Naive B cell (primary cell): ENCODE measurements at regions not wholly inside any gene's neighbourhood (a gene's known extent, or its start where the extent isn't known, plus 50 kb on each side); places are given as distances from the start of the nearest gene placed in this dataset.
"Not testable (repeated sequence)": the region's sequence is repeated elsewhere in the genome, so short reads cannot be mapped to it uniquely, and the experiment has no call there.

Experiments used
- ATAC-seq, 2 donors: fragments of 150-1000 bp; cut with Tn5 transposase; 2 replicates each; pipeline ENCODE4 v1.10.0; 2021; ENCODE audit warnings: low read depth in 2 of 2, mild to moderate bottlenecking in 2 of 2, moderate library complexity in 2 of 2
- DNase-seq: peaks from one replicate; pipeline ENCODE4 v3.0.0; 2022
- H3K27ac Mint-ChIP-seq, 6 donors: one replicate each; pipeline ENCODE4 v1.8.0; 2020 to 2022; ENCODE audit warnings: mild to moderate bottlenecking in 6 of 6, mixed read lengths in 6 of 6, moderate library complexity in 5 of 6, inconsistent platforms in 2 of 6
- H3K27me3 Mint-ChIP-seq, 3 donors: one replicate each; pipeline ENCODE4 v1.8.0; 2021 to 2022; ENCODE audit warnings: mixed read lengths in 3 of 3, mild to moderate bottlenecking in 1 of 3
- H3K36me3 Mint-ChIP-seq, 2 donors: one replicate each; pipeline ENCODE4 v1.8.0; 2020 to 2022; ENCODE audit warnings: mixed read lengths in 2 of 2, inconsistent platforms in 1 of 2, mild to moderate bottlenecking in 1 of 2
- H3K4me1 Mint-ChIP-seq, 3 donors: one replicate each; pipeline ENCODE4 v1.8.0; 2020 to 2022; ENCODE audit warnings: mixed read lengths in 3 of 3, inconsistent platforms in 1 of 3, mild to moderate bottlenecking in 1 of 3, moderate library complexity in 1 of 3
- H3K4me3 Mint-ChIP-seq, 8 donors: one replicate each; pipeline ENCODE4 v1.8.0; 2020 to 2022; ENCODE audit warnings: mild to moderate bottlenecking in 8 of 8, mixed read lengths in 8 of 8, moderate library complexity in 8 of 8, inconsistent platforms in 2 of 8
- H3K9me3 Mint-ChIP-seq, 7 donors: one replicate each; pipeline ENCODE4 v1.8.0; 2020 to 2022; ENCODE audit warnings: mixed read lengths in 7 of 7, mild to moderate bottlenecking in 5 of 7, inconsistent platforms in 2 of 7, moderate library complexity in 1 of 7

- Mint-ChIP-seq H3K36me3 (peaks cover 0 to 6% of the 10 kb centered on the region in 2 donors), H3K9me3 (peaks cover 0 to 29% (median 5%) of the 10 kb centered on the region in 7 donors), H3K4me1 (no peaks in the 10 kb centered on the region), H3K27ac (no peak overlapping the region), H3K27me3 (no peaks in the 10 kb centered on the region), H3K4me3 (no peak overlapping the region)
- ATAC-seq (no peak), DNase-seq (no peak)
Observed at GRCh38 chr2:76000425-76000824, 289.7 kb upstream of the GCFC2 start.

- H3K4me1 Mint-ChIP-seq: no peaks in the 10 kb centered on the region
- ATAC-seq: no peak
- no peak overlapping the region for H3K27ac Mint-ChIP-seq
- H3K36me3 Mint-ChIP-seq: peaks cover 4 to 6% of the 10 kb centered on the region in 2 donors
- no peak overlapping the region for H3K4me3 Mint-ChIP-seq
- DNase-seq: no peak
- H3K27me3 Mint-ChIP-seq: no peaks in the 10 kb centered on the region
- peaks cover 5 to 39% (median 10%) of the 10 kb centered on the region in 7 donors for H3K9me3 Mint-ChIP-seq
Observed at GRCh38 chr2:75998451-75998850, 287.7 kb upstream of the GCFC2 start.

- Mint-ChIP-seq H3K4me3 (no peak overlapping the region), H3K36me3 (peaks cover 0 to 8% of the 10 kb centered on the region in 2 donors), H3K27me3 (no peaks in the 10 kb centered on the region), H3K4me1 (no peaks in the 10 kb centered on the region), H3K9me3 (peaks cover 8 to 47% (median 13%) of the 10 kb centered on the region in 7 donors), H3K27ac (no peak overlapping the region)
- DNase-seq (no peak), ATAC-seq (no peak)
Observed at GRCh38 chr2:75994759-75995158, 284.0 kb upstream of the GCFC2 start.

- not testable (repeated sequence) for DNase-seq, H3K4me1 Mint-ChIP-seq, H3K4me3 Mint-ChIP-seq, H3K27ac Mint-ChIP-seq, H3K27me3 Mint-ChIP-seq, H3K36me3 Mint-ChIP-seq, ATAC-seq
- peaks cover 8 to 45% (median 20%) of the 10 kb centered on the region in 7 donors for H3K9me3 Mint-ChIP-seq
Observed at GRCh38 chr2:75988622-75989021, 277.9 kb upstream of the GCFC2 start.

- Mint-ChIP-seq H3K4me1 (no peaks in the 10 kb centered on the region), H3K27me3 (no peaks in the 10 kb centered on the region), H3K36me3 (no peaks in the 10 kb centered on the region), H3K4me3 (no peak overlapping the region), H3K9me3 (peaks cover 4 to 29% (median 12%) of the 10 kb centered on the region in 7 donors), H3K27ac (no peak overlapping the region)
- DNase-seq (no peak), ATAC-seq (no peak)
Observed at GRCh38 chr2:75986617-75987016, 275.9 kb upstream of the GCFC2 start.

- no peaks in the 10 kb centered on the region for H3K27me3 Mint-ChIP-seq
- peaks cover 0 to 17% (median 5%) of the 10 kb centered on the region in 7 donors for H3K9me3 Mint-ChIP-seq
- no peak for DNase-seq
- H3K27ac Mint-ChIP-seq: no peak overlapping the region
- no peaks in the 10 kb centered on the region for H3K4me1 Mint-ChIP-seq
- no peak overlapping the region for H3K4me3 Mint-ChIP-seq
- ATAC-seq: no peak
- H3K36me3 Mint-ChIP-seq: no peaks in the 10 kb centered on the region
Observed at GRCh38 chr2:75982719-75983118, 272.0 kb upstream of the GCFC2 start.

- no peaks in the 10 kb centered on the region for H3K4me1 Mint-ChIP-seq
- DNase-seq (no peak), ATAC-seq (no peak)
- no peaks in the 10 kb centered on the region for H3K36me3 Mint-ChIP-seq
- peaks cover 0 to 23% (median 3%) of the 10 kb centered on the region in 7 donors for H3K9me3 Mint-ChIP-seq
- H3K27me3 Mint-ChIP-seq: no peaks in the 10 kb centered on the region
- H3K4me3 Mint-ChIP-seq: no peak overlapping the region
- H3K27ac Mint-ChIP-seq: no peak overlapping the region
Observed at GRCh38 chr2:75964646-75965045, 253.9 kb upstream of the GCFC2 start.

- peaks cover 0 to 15% (median under 1%) of the 10 kb centered on the region in 7 donors for H3K9me3 Mint-ChIP-seq
- H3K27ac Mint-ChIP-seq: no peak overlapping the region
- no peak overlapping the region for H3K4me3 Mint-ChIP-seq
- H3K27me3 Mint-ChIP-seq: no peaks in the 10 kb centered on the region
- H3K36me3 Mint-ChIP-seq: no peaks in the 10 kb centered on the region
- ATAC-seq: no peak
- no peak for DNase-seq
- no peaks in the 10 kb centered on the region for H3K4me1 Mint-ChIP-seq
Observed at GRCh38 chr2:75960472-75961009, 249.8 kb upstream of the GCFC2 start.

GRCh38 chr2:75959724-75960471 is 249.2 kb upstream of the GCFC2 start:
- H3K9me3 Mint-ChIP-seq: peaks cover 0 to 9% (median 0%) of the 10 kb centered on the region in 7 donors
- H3K4me3 Mint-ChIP-seq: no peak overlapping the region
- no peak overlapping the region for H3K27ac Mint-ChIP-seq
- H3K36me3 Mint-ChIP-seq: no peaks in the 10 kb centered on the region
- H3K27me3 Mint-ChIP-seq: no peaks in the 10 kb centered on the region
- DNase-seq (no peak), ATAC-seq (no peak)
- H3K4me1 Mint-ChIP-seq: no peaks in the 10 kb centered on the region

GRCh38 chr2:75954761-75955160 is 244.0 kb upstream of the GCFC2 start:
- Mint-ChIP-seq H3K4me3 (peak overlapping the region in 1 of 8 donors; percentile 11), H3K4me1 (no peaks in the 10 kb centered on the region), H3K9me3 (peaks cover 0 to 1% (median 0%) of the 10 kb centered on the region in 7 donors), H3K27me3 (no peaks in the 10 kb centered on the region), H3K36me3 (no peaks in the 10 kb centered on the region), H3K27ac (peak overlapping the region in 1 of 6 donors; percentile 6)
- no peak for DNase-seq
- ATAC-seq: no peak

GRCh38 chr2:75952173-75952572 is 241.5 kb upstream of the GCFC2 start:
- H3K27ac Mint-ChIP-seq: no peak overlapping the region
- peaks cover 0 to 3% (median 0%) of the 10 kb centered on the region in 7 donors for H3K9me3 Mint-ChIP-seq
- H3K4me1 Mint-ChIP-seq: no peaks in the 10 kb centered on the region
- H3K4me3 Mint-ChIP-seq: no peak overlapping the region
- no peaks in the 10 kb centered on the region for H3K36me3 Mint-ChIP-seq
- no peaks in the 10 kb centered on the region for H3K27me3 Mint-ChIP-seq
- ATAC-seq: no peak
- no peak for DNase-seq

GRCh38 chr2:75949385-75950030 is 238.8 kb upstream of the GCFC2 start:
- no peak overlapping the region for H3K27ac Mint-ChIP-seq
- H3K36me3 Mint-ChIP-seq: no peaks in the 10 kb centered on the region
- H3K27me3 Mint-ChIP-seq: no peaks in the 10 kb centered on the region
- H3K4me1 Mint-ChIP-seq: no peaks in the 10 kb centered on the region
- peaks cover 0 to 5% (median 3%) of the 10 kb centered on the region in 7 donors for H3K9me3 Mint-ChIP-seq
- no peak overlapping the region for H3K4me3 Mint-ChIP-seq
- no peak for ATAC-seq
- no peak for DNase-seq

GRCh38 chr2:75936311-75936710 is 225.6 kb upstream of the GCFC2 start:
- H3K27me3 Mint-ChIP-seq: no peaks in the 10 kb centered on the region
- H3K36me3 Mint-ChIP-seq: no peaks in the 10 kb centered on the region
- no peak overlapping the region for H3K4me3 Mint-ChIP-seq
- no peak for DNase-seq
- H3K9me3 Mint-ChIP-seq: peaks cover 3 to 21% (median 8%) of the 10 kb centered on the region in 7 donors
- no peak overlapping the region for H3K27ac Mint-ChIP-seq
- H3K4me1 Mint-ChIP-seq: no peaks in the 10 kb centered on the region
- ATAC-seq: no peak

- no peaks in the 10 kb centered on the region for H3K27me3 Mint-ChIP-seq
- no peak overlapping the region for H3K27ac Mint-ChIP-seq
- ATAC-seq (no peak), DNase-seq (no peak)
- H3K36me3 Mint-ChIP-seq: no peaks in the 10 kb centered on the region
- no peak overlapping the region for H3K4me3 Mint-ChIP-seq
- H3K4me1 Mint-ChIP-seq: no peaks in the 10 kb centered on the region
- peaks cover 0 to 17% (median 2%) of the 10 kb centered on the region in 7 donors for H3K9me3 Mint-ChIP-seq
Observed at GRCh38 chr2:75932996-75933395, 222.3 kb upstream of the GCFC2 start.
